Keratinocyte (primary cell): ENCODE measurements at regions not wholly inside any gene's neighbourhood (a gene's known extent, or its start where the extent isn't known, plus 50 kb on each side); places are given as distances from the start of the nearest gene placed in this dataset.

Experiments used
- DNase-seq: peaks from one replicate; pipeline ENCODE4 v3.0.0-alpha.2; 2011; ENCODE audit warnings: low read depth, missing footprints, low spot score
- FAIRE-seq: peaks from 2 replicates; lab custom pipeline; 2011; peaks lifted over from hg19 to GRCh38; lab: Jason Lieb, UNC
- H2AFZ ChIP-seq: 2 replicates; pipeline ENCODE4 v1.6.0; 2012; ENCODE audit warnings: low read length, control low read depth, inconsistent platforms; ENCODE audit not compliant: control insufficient read depth
- H3K27ac ChIP-seq: 2 replicates; pipeline ENCODE4 v1.5.1; 2011; ENCODE audit warnings: low read length; ENCODE audit not compliant: control insufficient read depth, insufficient read depth
- H3K27me3 ChIP-seq: 3 replicates; pipeline ENCODE4 v1.6.0; 2011; ENCODE audit warnings: low read length; ENCODE audit not compliant: control insufficient read depth, insufficient read depth; ENCODE audit errors: extremely low read depth
- H3K36me3 ChIP-seq, 2 experiments: 2 replicates in 1 of 2; 3 replicates in 1 of 2; pipeline ENCODE4 v1.5.1; 2011; ENCODE audit warnings: low read length in 2 of 2, mild to moderate bottlenecking in 1 of 2; ENCODE audit not compliant: control insufficient read depth in 2 of 2, insufficient read depth in 2 of 2; ENCODE audit errors: extremely low read depth in 1 of 2
- H3K4me1 ChIP-seq: 3 replicates; pipeline ENCODE4 v1.5.1; 2011; ENCODE audit warnings: low read length; ENCODE audit not compliant: control insufficient read depth, insufficient read depth; ENCODE audit errors: extremely low read depth
- H3K4me2 ChIP-seq: 3 replicates; pipeline ENCODE4 v1.6.0; 2011; ENCODE audit warnings: low read depth, low read length; ENCODE audit not compliant: control insufficient read depth, insufficient read depth; ENCODE audit errors: extremely low read depth
- H3K4me3 ChIP-seq, 3 experiments: fragments of 200-600 bp in 1 of 3; sonication (generic) in 1 of 3; 2 replicates in 2 of 3; 3 replicates in 1 of 3; pipeline ENCODE4 v1.5.1; 2011 to 2016; ENCODE audit warnings: low read length in 3 of 3, mild to moderate bottlenecking in 3 of 3, control low read depth in 2 of 3, inconsistent platforms in 1 of 3, low read depth in 1 of 3, mixed read lengths in 1 of 3, mixed run types in 1 of 3, moderate library complexity in 1 of 3; ENCODE audit not compliant: control insufficient read depth in 2 of 3, insufficient read depth in 2 of 3; ENCODE audit errors: extremely low read depth in 1 of 3
- H3K79me2 ChIP-seq: 2 replicates; pipeline ENCODE4 v1.6.0; 2012; ENCODE audit warnings: low read length; ENCODE audit not compliant: control insufficient read depth, insufficient read depth
- H3K9ac ChIP-seq: 3 replicates; pipeline ENCODE4 v1.6.0; 2011; ENCODE audit warnings: low read length; ENCODE audit not compliant: control insufficient read depth, insufficient read depth; ENCODE audit errors: extremely low read depth
- H3K9me1 ChIP-seq: 3 replicates; pipeline ENCODE4 v1.6.0; 2011; ENCODE audit warnings: low read length; ENCODE audit not compliant: control insufficient read depth, insufficient read depth; ENCODE audit errors: extremely low read depth
- H3K9me3 ChIP-seq: 2 replicates; pipeline ENCODE4 v1.5.1; 2012; ENCODE audit warnings: low read depth, low read length; ENCODE audit not compliant: control insufficient read depth
- H4K20me1 ChIP-seq: 3 replicates; pipeline ENCODE4 v1.6.0; 2011; ENCODE audit warnings: low read length; ENCODE audit not compliant: control insufficient read depth, insufficient read depth; ENCODE audit errors: extremely low read depth
- EZH2 ChIP-seq: IDR thresholded peaks from one replicate; pipeline ENCODE4 v1.6.1; 2012; ENCODE audit warnings: inconsistent platforms, mild to moderate bottlenecking, low read length, moderate library complexity
- dilution Hi-C: fragments of 300-500 bp; cut with MboI; formaldehyde crosslinking; loops from one replicate; pipeline ENCODE4 v1.7.0; 2020; ENCODE audit warnings: low sequenced_read_pairs; ENCODE audit not compliant: extremely low pct_ligation_motif_present
- TF ChIP-seq, protein P1 (sequence below), 3 experiments: IDR thresholded peaks in 1 of 3; conservative IDR thresholded peaks in 1 of 3; optimal IDR thresholded peaks in 1 of 3; 2 replicates in 2 of 3; 3 replicates in 1 of 3; pipeline versions ENCODE3 to v1.5.1; 2011; ENCODE audit warnings: low read length in 3 of 3, mild to moderate bottlenecking in 3 of 3, moderate library complexity in 2 of 3, control low read depth in 1 of 3, inconsistent platforms in 1 of 3; ENCODE audit not compliant: insufficient read depth in 2 of 3; ENCODE audit errors: extremely low read depth in 1 of 3

DNA sequence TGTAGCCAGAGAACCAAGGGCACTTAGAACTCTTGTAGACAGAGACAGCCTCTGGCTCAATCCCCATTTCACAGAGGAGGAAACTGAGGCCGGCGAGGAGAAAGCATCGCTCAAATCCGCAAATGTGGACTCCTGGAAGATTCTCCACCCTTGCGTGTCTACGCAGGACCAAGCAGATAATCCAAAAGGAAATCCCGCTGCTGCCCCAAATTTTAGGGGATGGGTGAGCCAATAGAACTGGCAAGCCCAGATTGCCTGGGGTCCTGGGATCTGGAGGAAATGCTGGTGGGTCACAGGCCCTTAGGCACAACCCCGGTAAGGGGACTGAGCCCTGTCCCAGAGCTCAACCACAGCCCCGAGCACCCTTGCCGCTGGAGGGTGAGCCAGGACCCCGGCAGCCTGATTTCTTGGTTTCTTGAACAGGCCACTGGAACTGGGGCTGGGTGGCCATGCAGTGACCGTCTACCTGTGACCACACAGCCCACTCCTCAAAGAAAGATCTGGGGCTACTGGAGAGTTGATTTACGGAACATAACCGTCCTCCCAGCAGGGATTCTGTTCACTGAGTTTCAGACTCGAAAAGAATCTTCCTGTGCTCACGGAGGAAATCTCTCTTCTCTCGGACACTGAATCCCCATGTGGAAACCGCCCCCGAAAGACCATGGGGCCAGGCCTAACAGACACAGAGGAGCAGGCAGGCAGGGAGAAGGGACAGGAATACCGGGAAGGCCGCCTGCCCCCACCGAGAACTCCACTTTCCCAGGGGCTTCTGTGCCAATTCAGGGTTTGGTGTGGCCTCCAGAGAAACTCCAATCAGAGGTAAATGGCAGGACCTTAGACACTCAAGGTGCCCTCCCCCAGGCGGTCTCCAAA, 238.4 kb downstream of the NPHP4 start:
- no peaks in the 10 kb centered on the region for H3K79me2 ChIP-seq
- no peak overlapping the region for H3K27ac ChIP-seq
- no peak overlapping the region for H3K4me3 ChIP-seq
- H3K36me3 ChIP-seq, result no peaks in the 10 kb centered on the region
- no peaks in the 10 kb centered on the region for H4K20me1 ChIP-seq
- no peak overlapping the region for H2AFZ ChIP-seq
- dilution Hi-C loops, result no loop called here
- FAIRE-seq, result no peak
- no peaks in the 10 kb centered on the region for H3K9me1 ChIP-seq
- no peak overlapping the region for H3K4me2 ChIP-seq
- TF ChIP-seq, protein P1, sequence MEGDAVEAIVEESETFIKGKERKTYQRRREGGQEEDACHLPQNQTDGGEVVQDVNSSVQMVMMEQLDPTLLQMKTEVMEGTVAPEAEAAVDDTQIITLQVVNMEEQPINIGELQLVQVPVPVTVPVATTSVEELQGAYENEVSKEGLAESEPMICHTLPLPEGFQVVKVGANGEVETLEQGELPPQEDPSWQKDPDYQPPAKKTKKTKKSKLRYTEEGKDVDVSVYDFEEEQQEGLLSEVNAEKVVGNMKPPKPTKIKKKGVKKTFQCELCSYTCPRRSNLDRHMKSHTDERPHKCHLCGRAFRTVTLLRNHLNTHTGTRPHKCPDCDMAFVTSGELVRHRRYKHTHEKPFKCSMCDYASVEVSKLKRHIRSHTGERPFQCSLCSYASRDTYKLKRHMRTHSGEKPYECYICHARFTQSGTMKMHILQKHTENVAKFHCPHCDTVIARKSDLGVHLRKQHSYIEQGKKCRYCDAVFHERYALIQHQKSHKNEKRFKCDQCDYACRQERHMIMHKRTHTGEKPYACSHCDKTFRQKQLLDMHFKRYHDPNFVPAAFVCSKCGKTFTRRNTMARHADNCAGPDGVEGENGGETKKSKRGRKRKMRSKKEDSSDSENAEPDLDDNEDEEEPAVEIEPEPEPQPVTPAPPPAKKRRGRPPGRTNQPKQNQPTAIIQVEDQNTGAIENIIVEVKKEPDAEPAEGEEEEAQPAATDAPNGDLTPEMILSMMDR (optimal IDR thresholded peaks at IDR 0.05 in 1 of 3, IDR thresholded peaks at IDR 0.05 in 1 of 3, conservative IDR thresholded peaks at IDR 0.05 in 1 of 3; ENCODE audit: extremely low read depth in 1 of 3, insufficient read depth in 2 of 3, low read length in 3 of 3), result no peak
- no peak for TF ChIP-seq EZH2
- H3K9me3 ChIP-seq, result no peaks in the 10 kb centered on the region
- no peak for DNase-seq
- H3K4me1 ChIP-seq, result no peaks in the 10 kb centered on the region
- no peaks in the 10 kb centered on the region for H3K27me3 ChIP-seq
- no peak overlapping the region for H3K9ac ChIP-seq

GRCh38 chr1:5752746-5753548, 239.3 kb downstream of the NPHP4 start:
- H3K9me1 ChIP-seq, result no peaks in the 10 kb centered on the region
- H4K20me1 ChIP-seq, result no peaks in the 10 kb centered on the region
- FAIRE-seq (no peak), DNase-seq (no peak)
- no peak overlapping the region for H3K27ac ChIP-seq
- TF ChIP-seq, protein P1 (optimal IDR thresholded peaks at IDR 0.05 in 1 of 3, IDR thresholded peaks at IDR 0.05 in 1 of 3, conservative IDR thresholded peaks at IDR 0.05 in 1 of 3; ENCODE audit: extremely low read depth in 1 of 3, insufficient read depth in 2 of 3, low read length in 3 of 3), result no peak
- no peak for TF ChIP-seq EZH2
- H3K9me3 ChIP-seq, result no peaks in the 10 kb centered on the region
- no peaks in the 10 kb centered on the region for H3K4me1 ChIP-seq
- no peak overlapping the region for H3K4me3 ChIP-seq
- no peak overlapping the region for H3K4me2 ChIP-seq
- no peaks in the 10 kb centered on the region for H3K79me2 ChIP-seq
- H3K9ac ChIP-seq, result no peak overlapping the region
- H2AFZ ChIP-seq, result no peak overlapping the region
- no peaks in the 10 kb centered on the region for H3K36me3 ChIP-seq
- dilution Hi-C loops, result no loop called here
- H3K27me3 ChIP-seq, result no peaks in the 10 kb centered on the region
